Sigmoid colon (tissue), 6 donors: ENCODE measurements at regions not wholly inside any gene's neighbourhood (a gene's known extent, or its start where the extent isn't known, plus 50 kb on each side); places are given as distances from the start of the nearest gene placed in this dataset.

Source experiments
- DNase-seq: peaks from one replicate; pipeline ENCODE4 v3.0.0-alpha.2; 2019
- H3K27ac ChIP-seq, 4 donors: fragments of 200-600 bp; sonication (generic); one replicate each; pipeline ENCODE4 v1.5.1; 2016 to 2019; ENCODE audit warnings: mild to moderate bottlenecking in 1 of 4
- H3K27me3 ChIP-seq, 3 donors: fragments of 200-600 bp; sonication (generic); one replicate each; pipeline ENCODE4 v1.5.1; 2019; ENCODE audit warnings: mild to moderate bottlenecking in 1 of 3
- H3K36me3 ChIP-seq, 4 donors: fragments of 200-600 bp; sonication (generic); one replicate each; pipeline ENCODE4 v1.5.1; 2016 to 2019
- H3K4me1 ChIP-seq, 4 donors: fragments of 200-600 bp; sonication (generic); one replicate each; pipeline ENCODE4 v1.5.1; 2017 to 2019
- H3K4me3 ChIP-seq, 4 donors: fragments of 200-600 bp; sonication (generic); one replicate each; pipeline ENCODE4 v1.5.1; 2017 to 2019; ENCODE audit warnings: mild to moderate bottlenecking in 2 of 4, moderate library complexity in 1 of 4
- H3K9me3 ChIP-seq, 4 donors: fragments of 200-600 bp in 3 of 4; sonication (generic) in 3 of 4; one replicate each; pipeline versions ENCODE4 v1.5.1 to v1.6.1; 2013 to 2019
- CTCF ChIP-seq, 4 experiments: fragments of 450-650 bp in 3 of 4; fragments of 200-600 bp in 1 of 4; IDR thresholded peaks; one replicate each; pipeline ENCODE4 v1.5.1; 2016 to 2019; ENCODE audit warnings: antibody characterized with exemption in 4 of 4, mild to moderate bottlenecking in 3 of 4, moderate library complexity in 2 of 4
- EP300 ChIP-seq, 4 donors: sonication (generic); formaldehyde crosslinking; IDR thresholded peaks; one replicate each; pipeline ENCODE4 v1.6.1; 2017; ENCODE audit warnings: antibody characterized with exemption in 4 of 4
- POLR2A ChIP-seq, 2 donors: fragments of 450-650 bp; IDR thresholded peaks; one replicate each; pipeline ENCODE4 v1.6.1; 2016; ENCODE audit warnings: antibody characterized with exemption in 2 of 2, mild to moderate bottlenecking in 2 of 2, moderate library complexity in 2 of 2
- POLR2AphosphoS5 ChIP-seq, 4 donors: sonication (generic); formaldehyde crosslinking; IDR thresholded peaks; one replicate each; pipeline ENCODE4 v1.6.1; 2017; ENCODE audit warnings: antibody characterized with exemption in 4 of 4
- WGBS, 2 donors: extraction: QIAGEN DNeasy Blood & Tissue Kit; methylation state at CpG; one replicate each; pipeline ENCODE4 v1.1.7; 2013; 5-methylcytosine and 5-hydroxymethylcytosine counted together
- intact Hi-C: fragments of 100-400 bp; cut with DNase I; formaldehyde crosslinking; loops from one replicate; pipeline ENCODE4 v1.15.1; 2023
- donor health status: healthy with polysubstance abuse.
- donor health status: healthy.

- H3K36me3 ChIP-seq: peaks cover 0 to 2% (median 0%) of the 10 kb centered on the region in 4 donors
- no peak for TF ChIP-seq EP300 (IDR thresholded peaks at IDR 0.05)
- no peaks in the 10 kb centered on the region for H3K9me3 ChIP-seq
- H3K27me3 ChIP-seq: no peaks in the 10 kb centered on the region
- DNase-seq: no peak
- 77% methylated on average over 7 of the region's 7 CpGs for WGBS, 2 donors
- H3K4me3 ChIP-seq: no peak overlapping the region
- intact Hi-C loops: loop anchor here (10.0 kb wide), 1 partner anchor 669 kb away; no protein-coding TSS in a partner anchor
- H3K4me1 ChIP-seq: peaks cover 0 to 10% (median 6%) of the 10 kb centered on the region in 4 donors
- H3K27ac ChIP-seq: no peak overlapping the region
Observed at GRCh38 chr7:156474241-156474743, 166.3 kb upstream of the RNF32 start.

- intact Hi-C loops: loop anchor here (10.0 kb wide), 1 partner anchor 669 kb away; no protein-coding TSS in a partner anchor
- Histone ChIP-seq H3K27me3 (no peaks in the 10 kb centered on the region), H3K36me3 (peaks cover 0 to 2% (median 0%) of the 10 kb centered on the region in 4 donors), H3K9me3 (no peaks in the 10 kb centered on the region), H3K4me1 (peaks cover 0 to 10% (median 6%) of the 10 kb centered on the region in 4 donors), H3K27ac (no peak overlapping the region), H3K4me3 (no peak overlapping the region)
- 17 to 24% methylated on average over 9 of the region's 9 CpGs for WGBS, 2 donors
- DNase-seq: no peak
- peak in 3 of 4 experiments; percentile 14 to 44 (median 19) for TF ChIP-seq CTCF (IDR thresholded peaks at IDR 0.05)
- TF ChIP-seq EP300 (IDR thresholded peaks at IDR 0.05): no peak
- no peak for TF ChIP-seq POLR2AphosphoS5 (IDR thresholded peaks at IDR 0.05)
Observed at GRCh38 chr7:156473476-156474240, 166.9 kb upstream of the RNF32 start.

GRCh38 chr7:156472267-156472666 lies 168.3 kb upstream of the RNF32 start:
- no peak for TF ChIP-seq POLR2AphosphoS5 (IDR thresholded peaks at IDR 0.05)
- no peak for TF ChIP-seq EP300 (IDR thresholded peaks at IDR 0.05)
- no peak for TF ChIP-seq CTCF (IDR thresholded peaks at IDR 0.05)
- TF ChIP-seq POLR2A (IDR thresholded peaks at IDR 0.05): no peak
- Histone ChIP-seq H3K9me3 (no peaks in the 10 kb centered on the region), H3K27me3 (no peaks in the 10 kb centered on the region), H3K4me1 (peaks cover 0 to 10% (median 6%) of the 10 kb centered on the region in 4 donors), H3K4me3 (no peak overlapping the region), H3K36me3 (peaks cover 0 to 2% (median 0%) of the 10 kb centered on the region in 4 donors), H3K27ac (no peak overlapping the region)
- WGBS, 2 donors: 93 to 94% methylated on average over 11 of the region's 11 CpGs
- intact Hi-C loops: loop anchor here (10.0 kb wide), 1 partner anchor 667 kb away; no protein-coding TSS in a partner anchor
- DNase-seq: no peak

- intact Hi-C loops: loop anchor here (10.0 kb wide), 1 partner anchor 666 kb away; no protein-coding TSS in a partner anchor
- DNase-seq: no peak
- Histone ChIP-seq H3K4me3 (no peak overlapping the region), H3K9me3 (no peaks in the 10 kb centered on the region), H3K4me1 (peaks cover 0 to 6% (median 2%) of the 10 kb centered on the region in 4 donors), H3K27ac (no peak overlapping the region), H3K27me3 (no peaks in the 10 kb centered on the region), H3K36me3 (peaks cover 0 to 2% (median 0%) of the 10 kb centered on the region in 4 donors)
- TF ChIP-seq EP300 (IDR thresholded peaks at IDR 0.05): no peak
- TF ChIP-seq POLR2A (IDR thresholded peaks at IDR 0.05): no peak
- TF ChIP-seq CTCF (IDR thresholded peaks at IDR 0.05): no peak
- TF ChIP-seq POLR2AphosphoS5 (IDR thresholded peaks at IDR 0.05): no peak
- 96% methylated on average over 32 of the region's 32 CpGs for WGBS, 2 donors
Observed at GRCh38 chr7:156470399-156471320, 169.9 kb upstream of the RNF32 start.
